Astrocyte (in vitro differentiated cells and primary cell): ENCODE measurements at regions not wholly inside any gene's neighbourhood (a gene's known extent, or its start where the extent isn't known, plus 50 kb on each side); places are given as distances from the start of the nearest gene placed in this dataset.

Source experiments
- CTCF ChIP-seq: IDR thresholded peaks from 2 replicates; pipeline ENCODE4 v1.5.1; 2011; ENCODE audit warnings: low read depth, mild to moderate bottlenecking, inconsistent platforms, low read length, moderate library complexity; ENCODE audit not compliant: insufficient read depth
- EZH2 ChIP-seq: IDR thresholded peaks from 2 replicates; pipeline ENCODE4 v1.6.1; 2012; ENCODE audit warnings: mild to moderate bottlenecking, low read length, inconsistent platforms; ENCODE audit not compliant: insufficient read depth

- TF ChIP-seq CTCF (no peak), EZH2 (no peak)
Measured at GRCh38 chr10:78828647-78829539, 239.9 kb upstream of the ZMIZ1 start.
